Endothelial cell of umbilical vein (primary cell): ENCODE measurements at regions not wholly inside any gene's neighbourhood (a gene's known extent, or its start where the extent isn't known, plus 50 kb on each side); places are given as distances from the start of the nearest gene placed in this dataset.

Source experiments
- CTCF ChIP-seq, 2 donors: IDR thresholded peaks; 1 replicate in 1 of 2; 2 replicates in 1 of 2; pipeline ENCODE4 v1.5.1; 2011; ENCODE audit warnings: low read length in 2 of 2, mild to moderate bottlenecking in 2 of 2, moderate library complexity in 2 of 2, control low read depth in 1 of 2, inconsistent platforms in 1 of 2, low read depth in 1 of 2; ENCODE audit not compliant: insufficient read depth in 1 of 2; ENCODE audit errors: extremely low read depth in 1 of 2
- EZH2 ChIP-seq: IDR thresholded peaks from 2 replicates; pipeline ENCODE4 v1.6.1; 2012; ENCODE audit warnings: borderline replicate concordance, low read depth, mild to moderate bottlenecking, moderate library complexity, low read length, inconsistent platforms; ENCODE audit not compliant: severe bottlenecking
- FOS ChIP-seq: IDR thresholded peaks from 2 replicates; pipeline ENCODE4 v1.6.1; 2011; ENCODE audit warnings: mild to moderate bottlenecking, low read length, moderate library complexity, borderline replicate concordance; ENCODE audit not compliant: insufficient read depth
- GATA2 ChIP-seq: IDR thresholded peaks from 2 replicates; pipeline ENCODE4 v1.7.0; 2011; ENCODE audit warnings: low read depth, mild to moderate bottlenecking, moderate library complexity, mixed read lengths, low read length; ENCODE audit not compliant: insufficient read length, insufficient read depth
- JUN ChIP-seq: IDR thresholded peaks from 2 replicates; pipeline ENCODE4 v1.6.1; 2011; ENCODE audit warnings: borderline replicate concordance, low read depth; ENCODE audit not compliant: insufficient read length, insufficient read depth
- MAX ChIP-seq: IDR thresholded peaks from 2 replicates; pipeline ENCODE4 v1.6.1; 2011; ENCODE audit not compliant: insufficient read depth, insufficient read length
- MYC ChIP-seq: IDR thresholded peaks from one replicate; pipeline ENCODE4 v1.6.1; 2011; ENCODE audit warnings: mild to moderate bottlenecking, low read depth, low read length
- POLR2A ChIP-seq: IDR thresholded peaks from 2 replicates; pipeline ENCODE4 v1.6.1; 2012; ENCODE audit warnings: low read depth, mild to moderate bottlenecking, control low read depth, low read length
- POLR2AphosphoS5 ChIP-seq: IDR thresholded peaks from 2 replicates; pipeline ENCODE4 v1.6.1; 2012; ENCODE audit warnings: low read depth, mild to moderate bottlenecking, control low read depth, low read length, moderate library complexity; ENCODE audit not compliant: insufficient read depth

GRCh38 chr6:4004249-4004648 lies 74.7 kb downstream of the FAM217A start:
- TF ChIP-seq CTCF (IDR thresholded peaks at IDR 0.05; ENCODE audit: extremely low read depth in 1 of 2, insufficient read depth in 1 of 2, low read depth in 1 of 2, low read length in 2 of 2) (no peak), POLR2AphosphoS5 (no peak), POLR2A (no peak), EZH2 (no peak), MYC (no peak), GATA2 (no peak), JUN (no peak), MAX (no peak), FOS (no peak)
